ENCODE measurements at regions not wholly inside any gene's neighbourhood (a gene's known extent, or its start where the extent isn't known, plus 50 kb on each side); places are given as distances from the start of the nearest gene placed in this dataset.

- TF ChIP-seq EZH2 (IDR thresholded peaks at IDR 0.05; ENCODE audit: borderline replicate concordance, low read depth, low read length, severe bottlenecking): no peak
- no peak for TF ChIP-seq CTCF (IDR thresholded peaks at IDR 0.05; ENCODE audit: extremely low read depth in 1 of 2, insufficient read depth in 1 of 2, low read depth in 1 of 2, low read length in 2 of 2)
- TF ChIP-seq MYC (IDR thresholded peaks at IDR 0.05; ENCODE audit: low read depth, low read length): no peak
- no peak for TF ChIP-seq POLR2AphosphoS5 (IDR thresholded peaks at IDR 0.05; ENCODE audit: insufficient read depth, low read depth, low read length)
- no peak for TF ChIP-seq POLR2A (IDR thresholded peaks at IDR 0.05; ENCODE audit: low read depth, low read length)
- TF ChIP-seq JUN (IDR thresholded peaks at IDR 0.05; ENCODE audit: borderline replicate concordance, insufficient read depth, insufficient read length, low read depth): no peak
- TF ChIP-seq MAX (IDR thresholded peaks at IDR 0.05; ENCODE audit: insufficient read depth, insufficient read length): no peak
- no peak for TF ChIP-seq GATA2 (IDR thresholded peaks at IDR 0.05; ENCODE audit: insufficient read depth, insufficient read length, low read depth, low read length)
- TF ChIP-seq FOS (IDR thresholded peaks at IDR 0.05; ENCODE audit: borderline replicate concordance, insufficient read depth, low read length): no peak
Observed at GRCh38 chr6:154570505-154570904, 60.0 kb upstream of the CNKSR3 start.

Data from endothelial cell of umbilical vein (primary cell).